Kidney (tissue), 13 donors: ENCODE measurements at regions not wholly inside any gene's neighbourhood (a gene's known extent, or its start where the extent isn't known, plus 50 kb on each side); places are given as distances from the start of the nearest gene placed in this dataset.
A peak's percentile ranks its signal among the peaks of the same experiment; 100 is the strongest.

Source experiments
- DNase-seq, 5 donors: peaks; one replicate each; pipeline ENCODE4 v3.0.0-alpha.2; 2013 to 2020
- FAIRE-seq: peaks from 2 replicates; lab custom pipeline; 2012; peaks lifted over from hg19 to GRCh38; lab: Jason Lieb, UNC
- H3K27ac ChIP-seq, 2 donors: one replicate each; pipeline ENCODE4 v1.7.0; 2013; ENCODE audit warnings: low read depth in 2 of 2, low read length in 2 of 2, inconsistent platforms in 1 of 2
- H3K27me3 ChIP-seq: one replicate; pipeline ENCODE4 v1.7.1; 2013; ENCODE audit warnings: low read length, inconsistent platforms; ENCODE audit not compliant: control insufficient read depth, insufficient read depth
- H3K36me3 ChIP-seq, 3 donors: one replicate each; pipeline versions ENCODE4 v1.7.0 to v1.7.1; 2013; ENCODE audit warnings: low read length in 3 of 3, control low read depth in 1 of 3, inconsistent platforms in 1 of 3; ENCODE audit not compliant: insufficient read depth in 3 of 3, control insufficient read depth in 2 of 3
- H3K4me1 ChIP-seq, 3 donors: one replicate each; pipeline versions ENCODE4 v1.7.0 to v1.7.1; 2013; ENCODE audit warnings: low read length in 3 of 3, inconsistent platforms in 1 of 3, low read depth in 1 of 3; ENCODE audit not compliant: control insufficient read depth in 2 of 3, insufficient read depth in 2 of 3
- H3K4me3 ChIP-seq, 3 donors: one replicate each; pipeline versions ENCODE4 v1.7.0 to v1.8.1; 2013; ENCODE audit warnings: low read length in 3 of 3, control low read depth in 1 of 3, inconsistent platforms in 1 of 3
- H3K9ac ChIP-seq, 3 donors: one replicate each; pipeline versions ENCODE4 v1.7.0 to v1.7.1; 2013; ENCODE audit warnings: low read length in 3 of 3, control low read depth in 1 of 3, inconsistent platforms in 1 of 3
- H3K9me3 ChIP-seq, 3 donors: one replicate each; pipeline versions ENCODE4 v1.7.0 to v1.7.1; 2013; ENCODE audit warnings: low read length in 3 of 3, control low read depth in 1 of 3, inconsistent platforms in 1 of 3; ENCODE audit not compliant: control insufficient read depth in 2 of 3, insufficient read depth in 1 of 3
- intact Hi-C: fragments of 100-400 bp; cut with DNase I; formaldehyde crosslinking; loops from one replicate; pipeline ENCODE4 v1.11.1; 2022
- TF ChIP-seq, protein P1 (sequence below): IDR thresholded peaks from 3 replicates; pipeline ENCODE4 v1.5.1; 2012; ENCODE audit warnings: mild to moderate bottlenecking, moderate library complexity, borderline replicate concordance; ENCODE audit not compliant: insufficient read depth; ENCODE audit errors: extremely low read depth
- donor health status: control.
- donor health status: control.
- donor health status: control.
- donor health status: control.
- donor health status: control.
- donor health status: DM: yes; HTN: yes; CAD: no.
- donor health status: Normal renal cell carcinoma (clear cell type).

DNA sequence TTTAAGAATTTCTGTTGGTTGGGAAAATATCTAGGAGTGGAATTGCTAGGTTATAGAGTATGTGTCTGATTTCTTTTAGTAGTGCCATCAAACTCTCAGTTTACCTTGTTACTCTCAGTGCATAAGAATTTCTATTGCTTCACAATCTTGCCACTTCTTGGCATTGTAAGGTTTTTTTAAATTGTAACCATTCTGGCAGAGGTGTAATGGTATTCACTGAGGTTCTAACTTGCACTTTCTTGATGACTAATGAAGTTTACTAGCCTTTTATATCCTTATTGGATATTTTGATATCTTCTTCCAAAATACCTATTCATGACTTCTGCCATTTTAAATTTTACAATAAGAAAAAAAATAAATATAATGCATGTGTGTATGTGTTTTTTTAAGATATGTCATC is 478.0 kb downstream of the NAV3 start:
- intact Hi-C loops: no loop called here
- FAIRE-seq (no peak), DNase-seq (no peak)
- Histone ChIP-seq H3K4me1 (no peaks in the 10 kb centered on the region), H3K9me3 (no peaks in the 10 kb centered on the region), H3K27ac (no peak overlapping the region), H3K4me3 (no peak overlapping the region), H3K27me3 (no peaks in the 10 kb centered on the region), H3K36me3 (no peaks in the 10 kb centered on the region), H3K9ac (no peak overlapping the region)
- TF ChIP-seq, protein P1, sequence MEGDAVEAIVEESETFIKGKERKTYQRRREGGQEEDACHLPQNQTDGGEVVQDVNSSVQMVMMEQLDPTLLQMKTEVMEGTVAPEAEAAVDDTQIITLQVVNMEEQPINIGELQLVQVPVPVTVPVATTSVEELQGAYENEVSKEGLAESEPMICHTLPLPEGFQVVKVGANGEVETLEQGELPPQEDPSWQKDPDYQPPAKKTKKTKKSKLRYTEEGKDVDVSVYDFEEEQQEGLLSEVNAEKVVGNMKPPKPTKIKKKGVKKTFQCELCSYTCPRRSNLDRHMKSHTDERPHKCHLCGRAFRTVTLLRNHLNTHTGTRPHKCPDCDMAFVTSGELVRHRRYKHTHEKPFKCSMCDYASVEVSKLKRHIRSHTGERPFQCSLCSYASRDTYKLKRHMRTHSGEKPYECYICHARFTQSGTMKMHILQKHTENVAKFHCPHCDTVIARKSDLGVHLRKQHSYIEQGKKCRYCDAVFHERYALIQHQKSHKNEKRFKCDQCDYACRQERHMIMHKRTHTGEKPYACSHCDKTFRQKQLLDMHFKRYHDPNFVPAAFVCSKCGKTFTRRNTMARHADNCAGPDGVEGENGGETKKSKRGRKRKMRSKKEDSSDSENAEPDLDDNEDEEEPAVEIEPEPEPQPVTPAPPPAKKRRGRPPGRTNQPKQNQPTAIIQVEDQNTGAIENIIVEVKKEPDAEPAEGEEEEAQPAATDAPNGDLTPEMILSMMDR: no peak

GRCh38 chr12:78315028-78315427 is 484.3 kb downstream of the NAV3 start:
- no peaks in the 10 kb centered on the region for H3K27me3 ChIP-seq
- H3K4me3 ChIP-seq: no peak overlapping the region
- no peak for FAIRE-seq
- peak in 2 of 5 donors; percentile 46 to 59 for DNase-seq
- H3K4me1 ChIP-seq: no peaks in the 10 kb centered on the region
- H3K9me3 ChIP-seq: no peaks in the 10 kb centered on the region
- TF ChIP-seq, protein P1: no peak
- H3K9ac ChIP-seq: no peak overlapping the region
- no peak overlapping the region for H3K27ac ChIP-seq
- H3K36me3 ChIP-seq: no peaks in the 10 kb centered on the region
- intact Hi-C loops: no loop called here

GRCh38 chr12:78316136-78316535 is 485.4 kb downstream of the NAV3 start:
- Histone ChIP-seq H3K4me1 (no peaks in the 10 kb centered on the region), H3K27me3 (no peaks in the 10 kb centered on the region), H3K36me3 (no peaks in the 10 kb centered on the region), H3K9ac (no peak overlapping the region), H3K9me3 (no peaks in the 10 kb centered on the region), H3K27ac (no peak overlapping the region), H3K4me3 (no peak overlapping the region)
- intact Hi-C loops: no loop called here
- TF ChIP-seq, protein P1: no peak
- no peak for FAIRE-seq
- DNase-seq: peak in 2 of 5 donors; percentile 14 to 27

DNA sequence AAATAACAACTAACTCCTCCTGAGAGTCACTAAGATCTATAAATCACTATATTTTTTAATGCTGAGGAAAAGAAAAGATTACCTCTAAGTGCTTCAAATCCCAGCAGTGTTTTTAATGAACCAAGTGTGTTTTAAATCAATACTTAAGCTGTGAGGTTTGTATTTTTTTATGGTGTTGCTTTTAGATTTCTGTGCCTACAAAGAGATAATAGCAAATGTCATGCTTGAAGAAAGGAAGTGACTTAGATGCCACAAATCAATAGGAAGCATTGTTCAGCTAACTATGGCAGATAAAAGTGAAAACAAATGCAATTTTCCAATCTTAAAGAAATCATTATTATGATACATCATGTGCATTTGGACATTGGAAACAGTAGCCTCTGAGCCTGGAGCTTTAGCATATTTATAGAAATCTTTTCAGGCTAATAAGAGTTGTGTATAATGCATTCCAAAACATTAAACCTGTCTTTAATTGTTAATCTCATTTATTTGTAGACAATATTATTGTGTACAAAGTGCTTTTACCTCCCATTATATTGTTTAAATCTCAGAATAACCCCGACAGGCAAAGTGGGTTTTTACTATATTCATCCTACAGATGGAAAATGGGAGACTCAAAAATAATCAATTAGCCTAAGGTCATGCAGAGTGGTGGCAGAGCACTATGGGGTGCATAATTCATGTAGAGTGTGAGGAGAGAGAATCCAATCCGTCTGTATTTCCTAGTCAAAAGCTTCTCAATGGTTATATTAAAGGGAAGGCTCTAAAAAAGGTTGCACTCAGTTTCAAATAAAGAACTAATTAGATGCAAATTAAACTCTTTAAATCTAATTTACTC is 486.2 kb downstream of the NAV3 start:
- H3K4me1 ChIP-seq: no peaks in the 10 kb centered on the region
- no peaks in the 10 kb centered on the region for H3K36me3 ChIP-seq
- H3K27me3 ChIP-seq: no peaks in the 10 kb centered on the region
- no peaks in the 10 kb centered on the region for H3K9me3 ChIP-seq
- TF ChIP-seq, protein P1: no peak
- no peak overlapping the region for H3K27ac ChIP-seq
- no peak for DNase-seq
- H3K4me3 ChIP-seq: no peak overlapping the region
- no peak for FAIRE-seq
- H3K9ac ChIP-seq: no peak overlapping the region
- intact Hi-C loops: no loop called here
